Suprapubic skin (tissue), 4 donors: ENCODE measurements at regions not wholly inside any gene's neighbourhood (a gene's known extent, or its start where the extent isn't known, plus 50 kb on each side); places are given as distances from the start of the nearest gene placed in this dataset.

Experiments used
- EP300 ChIP-seq: sonication (generic); formaldehyde crosslinking; IDR thresholded peaks from one replicate; pipeline ENCODE4 v1.6.1; 2017; ENCODE audit warnings: antibody characterized with exemption
- POLR2A ChIP-seq, 2 donors: fragments of 450-650 bp; IDR thresholded peaks; one replicate each; pipeline ENCODE4 v1.6.1; 2017; ENCODE audit warnings: antibody characterized with exemption in 2 of 2, mild to moderate bottlenecking in 2 of 2, moderate library complexity in 2 of 2
- POLR2AphosphoS5 ChIP-seq, 3 donors: sonication (generic); formaldehyde crosslinking; IDR thresholded peaks; one replicate each; pipeline ENCODE4 v1.6.1; 2017; ENCODE audit warnings: antibody characterized with exemption in 3 of 3
- TF ChIP-seq, protein P1 (sequence below), 2 donors: fragments of 200-600 bp in 1 of 2; fragments of 450-650 bp in 1 of 2; sonication (generic) in 1 of 2; IDR thresholded peaks; one replicate each; pipeline ENCODE4 v1.5.1; 2016 to 2019; ENCODE audit warnings: antibody characterized with exemption in 2 of 2, mild to moderate bottlenecking in 1 of 2, moderate library complexity in 1 of 2

- no peak for TF ChIP-seq POLR2A (IDR thresholded peaks at IDR 0.05)
- no peak for TF ChIP-seq EP300
- TF ChIP-seq, protein P1, sequence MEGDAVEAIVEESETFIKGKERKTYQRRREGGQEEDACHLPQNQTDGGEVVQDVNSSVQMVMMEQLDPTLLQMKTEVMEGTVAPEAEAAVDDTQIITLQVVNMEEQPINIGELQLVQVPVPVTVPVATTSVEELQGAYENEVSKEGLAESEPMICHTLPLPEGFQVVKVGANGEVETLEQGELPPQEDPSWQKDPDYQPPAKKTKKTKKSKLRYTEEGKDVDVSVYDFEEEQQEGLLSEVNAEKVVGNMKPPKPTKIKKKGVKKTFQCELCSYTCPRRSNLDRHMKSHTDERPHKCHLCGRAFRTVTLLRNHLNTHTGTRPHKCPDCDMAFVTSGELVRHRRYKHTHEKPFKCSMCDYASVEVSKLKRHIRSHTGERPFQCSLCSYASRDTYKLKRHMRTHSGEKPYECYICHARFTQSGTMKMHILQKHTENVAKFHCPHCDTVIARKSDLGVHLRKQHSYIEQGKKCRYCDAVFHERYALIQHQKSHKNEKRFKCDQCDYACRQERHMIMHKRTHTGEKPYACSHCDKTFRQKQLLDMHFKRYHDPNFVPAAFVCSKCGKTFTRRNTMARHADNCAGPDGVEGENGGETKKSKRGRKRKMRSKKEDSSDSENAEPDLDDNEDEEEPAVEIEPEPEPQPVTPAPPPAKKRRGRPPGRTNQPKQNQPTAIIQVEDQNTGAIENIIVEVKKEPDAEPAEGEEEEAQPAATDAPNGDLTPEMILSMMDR (IDR thresholded peaks at IDR 0.05): no peak
- no peak for TF ChIP-seq POLR2AphosphoS5 (IDR thresholded peaks at IDR 0.05)
Observed at GRCh38 chr2:8134473-8134932, 547.4 kb upstream of the ID2 start.
